ENCODE measurements at regions not wholly inside any gene's neighbourhood (a gene's known extent, or its start where the extent isn't known, plus 50 kb on each side); places are given as distances from the start of the nearest gene placed in this dataset.

GRCh38 chr12:63025116-63025515, 90.2 kb upstream of the PPM1H start:
- H3K4me3 ChIP-seq (ENCODE audit: control extremely low read depth in 1 of 5, extremely low read depth in 1 of 5, insufficient read depth in 1 of 5, low read depth in 2 of 5, low read length in 4 of 5): no peak overlapping the region
- Mint-ChIP-seq H3K27ac (no peak overlapping the region), H3K4me1 (no peaks in the 10 kb centered on the region), H3K27me3 (no peaks in the 10 kb centered on the region), H3K9me3 (ENCODE audit: insufficient read depth) (peaks cover 1% of the 10 kb centered on the region), H3K4me3 (no peak overlapping the region)
- H4K20me1 ChIP-seq (ENCODE audit: control insufficient read depth, insufficient read depth, low read length, poor library complexity, severe bottlenecking): no peaks in the 10 kb centered on the region
- no peaks in the 10 kb centered on the region for H3K9me3 ChIP-seq (ENCODE audit: control extremely low read depth in 1 of 3, control insufficient read depth in 2 of 3, insufficient read depth in 1 of 3, low read length in 2 of 3)
- DNase-seq (no peak), ATAC-seq (ENCODE audit: low read depth) (no peak)
- H3K9ac ChIP-seq (ENCODE audit: low read length): no peak overlapping the region
- CTCF ChIA-PET: no interaction called here
- no peak overlapping the region for H3K27ac ChIP-seq (ENCODE audit: low read length in 2 of 2)
- H2AFZ ChIP-seq (ENCODE audit: insufficient read depth, low read depth, low read length, poor library complexity, severe bottlenecking): no peak overlapping the region
- no peak overlapping the region for H3K4me2 ChIP-seq (replicated peaks; ENCODE audit: low read depth, low read length, poor library complexity, severe bottlenecking)
- no peaks in the 10 kb centered on the region for H3K4me1 ChIP-seq (ENCODE audit: control insufficient read depth in 2 of 2, insufficient read depth in 2 of 2, low read length in 2 of 2)
- POLR2A ChIA-PET: no interaction called here
- TF ChIP-seq EZH2 (IDR thresholded peaks at IDR 0.05; ENCODE audit: borderline replicate concordance, insufficient read depth, low read depth, low read length, poor library complexity, severe bottlenecking) (no peak), CTCF (IDR thresholded peaks at IDR 0.05) (no peak)
- H3K79me2 ChIP-seq (ENCODE audit: control insufficient read depth, insufficient read depth, low read length): no peaks in the 10 kb centered on the region
- peaks cover 0 to 3% (median 0%) of the 10 kb centered on the region in 4 experiments for H3K27me3 ChIP-seq (replicated peaks in 1 of 4; ENCODE audit: control extremely low read depth in 1 of 4, control insufficient read depth in 3 of 4, insufficient read depth in 4 of 4, low read length in 3 of 4)
- no peaks in the 10 kb centered on the region for H3K36me3 ChIP-seq (replicated peaks in 1 of 2; ENCODE audit: control extremely low read depth in 1 of 2, control insufficient read depth in 1 of 2, extremely low read depth in 1 of 2, insufficient read depth in 2 of 2, low read length in 1 of 2)
- intact Hi-C loops (cut with micrococcal nuclease): no loop called here

GRCh38 chr12:63023926-63024325, 89.0 kb upstream of the PPM1H start:
- Histone ChIP-seq H4K20me1 (ENCODE audit: control insufficient read depth, insufficient read depth, low read length, poor library complexity, severe bottlenecking) (no peaks in the 10 kb centered on the region), H3K4me2 (replicated peaks; ENCODE audit: low read depth, low read length, poor library complexity, severe bottlenecking) (no peak overlapping the region), H3K9ac (ENCODE audit: low read length) (no peak overlapping the region), H3K4me1 (ENCODE audit: control insufficient read depth in 2 of 2, insufficient read depth in 2 of 2, low read length in 2 of 2) (no peaks in the 10 kb centered on the region), H2AFZ (ENCODE audit: insufficient read depth, low read depth, low read length, poor library complexity, severe bottlenecking) (no peak overlapping the region), H3K4me3 (ENCODE audit: control extremely low read depth in 1 of 5, extremely low read depth in 1 of 5, insufficient read depth in 1 of 5, low read depth in 2 of 5, low read length in 4 of 5) (no peak overlapping the region), H3K27me3 (replicated peaks in 1 of 4; ENCODE audit: control extremely low read depth in 1 of 4, control insufficient read depth in 3 of 4, insufficient read depth in 4 of 4, low read length in 3 of 4) (peaks cover 0 to 3% (median 0%) of the 10 kb centered on the region in 4 experiments), H3K27ac (ENCODE audit: low read length in 2 of 2) (no peak overlapping the region), H3K9me3 (ENCODE audit: control extremely low read depth in 1 of 3, control insufficient read depth in 2 of 3, insufficient read depth in 1 of 3, low read length in 2 of 3) (no peaks in the 10 kb centered on the region), H3K36me3 (replicated peaks in 1 of 2; ENCODE audit: control extremely low read depth in 1 of 2, control insufficient read depth in 1 of 2, extremely low read depth in 1 of 2, insufficient read depth in 2 of 2, low read length in 1 of 2) (no peaks in the 10 kb centered on the region), H3K79me2 (ENCODE audit: control insufficient read depth, insufficient read depth, low read length) (no peaks in the 10 kb centered on the region)
- Mint-ChIP-seq H3K27ac (no peak overlapping the region), H3K9me3 (ENCODE audit: insufficient read depth) (no peaks in the 10 kb centered on the region), H3K4me3 (no peak overlapping the region), H3K27me3 (no peaks in the 10 kb centered on the region), H3K4me1 (no peaks in the 10 kb centered on the region)
- CTCF ChIA-PET: no interaction called here
- TF ChIP-seq CTCF (IDR thresholded peaks at IDR 0.05) (no peak), EZH2 (IDR thresholded peaks at IDR 0.05; ENCODE audit: borderline replicate concordance, insufficient read depth, low read depth, low read length, poor library complexity, severe bottlenecking) (no peak)
- intact Hi-C loops (cut with micrococcal nuclease): no loop called here
- POLR2A ChIA-PET: no interaction called here
- ATAC-seq (ENCODE audit: low read depth) (no peak), DNase-seq (no peak)
